ENCODE measurements at regions not wholly inside any gene's neighbourhood (a gene's known extent, or its start where the extent isn't known, plus 50 kb on each side); places are given as distances from the start of the nearest gene placed in this dataset.

GRCh38 chr10:4208499-4208898, 423.5 kb upstream of the KLF6 start:
- H3K27ac Mint-ChIP-seq (ENCODE audit: unreplicated experiment) = no peak overlapping the region
- H3K9me3 Mint-ChIP-seq (ENCODE audit: unreplicated experiment) = no peaks in the 10 kb centered on the region
- peaks cover 1% of the 10 kb centered on the region for H3K27me3 Mint-ChIP-seq (ENCODE audit: unreplicated experiment)
- no peaks in the 10 kb centered on the region for H3K4me1 Mint-ChIP-seq (ENCODE audit: unreplicated experiment)
- H3K4me3 Mint-ChIP-seq (ENCODE audit: unreplicated experiment) = no peak overlapping the region
- TF ChIP-seq, protein P1, sequence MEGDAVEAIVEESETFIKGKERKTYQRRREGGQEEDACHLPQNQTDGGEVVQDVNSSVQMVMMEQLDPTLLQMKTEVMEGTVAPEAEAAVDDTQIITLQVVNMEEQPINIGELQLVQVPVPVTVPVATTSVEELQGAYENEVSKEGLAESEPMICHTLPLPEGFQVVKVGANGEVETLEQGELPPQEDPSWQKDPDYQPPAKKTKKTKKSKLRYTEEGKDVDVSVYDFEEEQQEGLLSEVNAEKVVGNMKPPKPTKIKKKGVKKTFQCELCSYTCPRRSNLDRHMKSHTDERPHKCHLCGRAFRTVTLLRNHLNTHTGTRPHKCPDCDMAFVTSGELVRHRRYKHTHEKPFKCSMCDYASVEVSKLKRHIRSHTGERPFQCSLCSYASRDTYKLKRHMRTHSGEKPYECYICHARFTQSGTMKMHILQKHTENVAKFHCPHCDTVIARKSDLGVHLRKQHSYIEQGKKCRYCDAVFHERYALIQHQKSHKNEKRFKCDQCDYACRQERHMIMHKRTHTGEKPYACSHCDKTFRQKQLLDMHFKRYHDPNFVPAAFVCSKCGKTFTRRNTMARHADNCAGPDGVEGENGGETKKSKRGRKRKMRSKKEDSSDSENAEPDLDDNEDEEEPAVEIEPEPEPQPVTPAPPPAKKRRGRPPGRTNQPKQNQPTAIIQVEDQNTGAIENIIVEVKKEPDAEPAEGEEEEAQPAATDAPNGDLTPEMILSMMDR (IDR thresholded peaks at IDR 0.05; ENCODE audit: unreplicated experiment) = no peak
- H3K36me3 Mint-ChIP-seq (ENCODE audit: low read depth, unreplicated experiment) = no peaks in the 10 kb centered on the region
- DNase-seq (ENCODE audit: low spot score) = no peak

DNA sequence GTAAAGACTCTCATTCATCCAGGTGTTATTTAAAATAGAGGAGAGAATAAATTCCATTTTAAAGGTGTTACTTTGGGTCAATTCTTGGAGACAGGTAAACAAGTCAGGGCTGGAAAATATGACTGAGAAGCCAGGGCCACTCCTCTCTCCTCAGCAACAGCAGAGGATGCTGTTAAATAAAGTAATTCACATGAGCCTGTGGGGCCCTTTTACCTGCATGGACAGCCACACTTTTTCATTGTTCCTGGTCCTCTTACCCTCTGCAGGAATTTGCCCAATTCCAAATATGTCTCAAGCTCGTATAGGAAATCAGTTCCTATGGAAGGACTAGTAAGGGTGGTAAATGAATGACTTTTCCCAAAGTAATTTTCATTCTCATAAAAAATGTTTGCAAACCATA, 420.1 kb upstream of the KLF6 start:
- Mint-ChIP-seq H3K9me3 (ENCODE audit: unreplicated experiment) (no peaks in the 10 kb centered on the region), H3K4me1 (ENCODE audit: unreplicated experiment) (no peaks in the 10 kb centered on the region), H3K27me3 (ENCODE audit: unreplicated experiment) (peaks cover 1% of the 10 kb centered on the region)

DNA sequence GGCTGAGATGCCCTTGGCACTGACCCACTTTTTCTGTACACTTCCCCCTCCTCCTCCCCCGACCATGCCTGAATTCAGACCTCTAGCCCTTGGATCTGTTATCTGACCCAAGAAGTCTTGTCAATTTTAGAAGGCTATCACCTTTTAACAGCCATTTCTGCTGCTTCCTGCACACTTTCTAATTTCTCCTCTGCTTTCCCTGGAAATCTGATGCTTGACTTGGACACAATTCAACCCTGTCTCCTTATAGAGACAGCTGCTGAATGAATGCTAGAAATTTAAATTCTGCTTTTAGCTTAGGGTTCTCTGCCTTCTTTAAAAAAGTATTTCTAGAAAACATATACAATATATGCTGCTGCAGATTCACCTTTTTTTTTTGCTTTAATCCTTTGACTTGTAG, 417.9 kb upstream of the KLF6 start:
- DNase-seq (ENCODE audit: low spot score) = no peak
- Mint-ChIP-seq H3K4me3 (ENCODE audit: unreplicated experiment) (no peak overlapping the region), H3K36me3 (ENCODE audit: low read depth, unreplicated experiment) (no peaks in the 10 kb centered on the region), H3K9me3 (ENCODE audit: unreplicated experiment) (no peaks in the 10 kb centered on the region), H3K27ac (ENCODE audit: unreplicated experiment) (no peak overlapping the region), H3K27me3 (ENCODE audit: unreplicated experiment) (peaks cover 1% of the 10 kb centered on the region), H3K4me1 (ENCODE audit: unreplicated experiment) (peaks cover 4% of the 10 kb centered on the region)
- TF ChIP-seq, protein P1 (IDR thresholded peaks at IDR 0.05; ENCODE audit: unreplicated experiment) = no peak

More for the DNA sequence above, 420.1 kb upstream of the KLF6 start:
- TF ChIP-seq, protein P1 (IDR thresholded peaks at IDR 0.05; ENCODE audit: unreplicated experiment) = no peak
- Mint-ChIP-seq H3K4me3 (ENCODE audit: unreplicated experiment) (no peak overlapping the region), H3K36me3 (ENCODE audit: low read depth, unreplicated experiment) (no peaks in the 10 kb centered on the region), H3K27ac (ENCODE audit: unreplicated experiment) (no peak overlapping the region)
- DNase-seq (ENCODE audit: low spot score) = no peak

DNA sequence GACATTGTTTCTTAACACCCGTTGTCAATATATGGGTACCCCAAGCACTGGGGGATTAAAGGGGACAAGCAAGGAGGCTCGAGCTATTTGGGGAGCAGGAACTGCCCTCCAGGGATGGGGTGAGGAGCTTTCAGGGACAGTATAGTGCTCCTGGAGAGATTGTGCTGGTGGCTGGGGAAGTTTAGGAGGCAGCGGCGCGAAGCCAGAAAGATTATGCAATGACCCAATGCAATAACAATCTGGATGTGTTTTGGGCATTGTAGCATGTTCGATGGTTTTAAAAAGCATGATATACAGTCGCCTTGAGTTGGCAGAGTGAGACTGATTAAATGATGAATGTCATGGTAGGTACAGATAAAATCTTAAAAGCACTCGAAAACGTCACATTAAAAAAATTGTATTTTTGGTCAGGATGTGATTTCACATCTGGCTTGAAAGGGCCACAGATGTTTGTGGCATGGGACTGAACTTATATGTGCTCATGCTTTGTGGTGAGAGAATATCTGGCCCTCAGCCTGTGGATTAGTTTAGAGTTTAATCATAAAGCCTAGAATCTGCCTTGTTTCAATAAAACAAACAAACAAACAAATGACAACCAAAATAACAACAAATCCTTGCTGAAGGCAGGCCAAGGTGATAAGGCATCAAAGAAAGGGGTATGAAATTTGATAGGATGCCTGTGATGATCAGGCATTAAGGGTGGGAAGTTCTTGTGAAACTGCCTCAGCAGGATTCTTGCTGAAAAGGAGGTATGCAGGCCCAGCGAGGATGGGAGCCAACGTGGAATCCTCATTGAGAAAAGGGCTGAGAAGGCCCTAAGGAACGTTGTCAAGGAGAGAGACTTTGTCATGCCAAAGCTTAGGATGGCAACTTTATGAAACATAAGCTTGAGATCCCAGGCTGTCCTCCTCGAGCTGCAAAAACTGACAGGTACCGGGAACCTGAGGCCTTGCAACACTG, 417.1 kb upstream of the KLF6 start:
- Mint-ChIP-seq H3K27me3 (ENCODE audit: unreplicated experiment) (peaks cover 1% of the 10 kb centered on the region), H3K4me3 (ENCODE audit: unreplicated experiment) (no peak overlapping the region), H3K36me3 (ENCODE audit: low read depth, unreplicated experiment) (no peaks in the 10 kb centered on the region), H3K9me3 (ENCODE audit: unreplicated experiment) (no peaks in the 10 kb centered on the region), H3K27ac (ENCODE audit: unreplicated experiment) (no peak overlapping the region), H3K4me1 (ENCODE audit: unreplicated experiment) (peaks cover 4% of the 10 kb centered on the region)
- DNase-seq (ENCODE audit: low spot score) = no peak
- TF ChIP-seq, protein P1 (IDR thresholded peaks at IDR 0.05; ENCODE audit: unreplicated experiment) = no peak

DNA sequence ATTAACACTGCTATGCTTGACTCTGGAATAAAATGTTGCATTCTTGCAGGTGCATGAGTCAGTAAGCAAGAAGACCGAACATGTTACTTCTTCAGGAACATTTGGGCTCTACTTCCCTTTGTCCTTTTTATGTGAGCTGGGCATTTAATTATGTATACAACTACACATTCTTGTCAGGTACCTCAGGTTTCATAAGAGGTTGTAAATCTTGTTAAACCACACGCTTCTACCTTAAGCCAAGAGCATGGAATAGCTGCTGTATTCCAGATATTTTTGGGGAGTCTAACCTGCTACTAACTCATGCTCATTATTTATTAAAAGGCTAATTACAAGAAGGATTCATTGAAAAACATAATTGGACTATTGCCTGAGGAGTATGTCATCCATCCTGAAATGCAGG, 414.2 kb upstream of the KLF6 start:
- Mint-ChIP-seq H3K27me3 (ENCODE audit: unreplicated experiment) (no peaks in the 10 kb centered on the region), H3K36me3 (ENCODE audit: low read depth, unreplicated experiment) (no peaks in the 10 kb centered on the region), H3K9me3 (ENCODE audit: unreplicated experiment) (no peaks in the 10 kb centered on the region), H3K4me3 (ENCODE audit: unreplicated experiment) (no peak overlapping the region), H3K27ac (ENCODE audit: unreplicated experiment) (no peak overlapping the region), H3K4me1 (ENCODE audit: unreplicated experiment) (peaks cover 4% of the 10 kb centered on the region)
- DNase-seq (ENCODE audit: low spot score) = no peak
- TF ChIP-seq, protein P1 (IDR thresholded peaks at IDR 0.05; ENCODE audit: unreplicated experiment) = no peak

Measured in endothelial cell (in vitro differentiated cells).